ENCODE measurements at regions not wholly inside any gene's neighbourhood (a gene's known extent, or its start where the extent isn't known, plus 50 kb on each side); places are given as distances from the start of the nearest gene placed in this dataset.

GRCh38 chr13:20301403-20302071, 69.4 kb upstream of the GJB6 start:
- TF ChIP-seq CTCF (IDR thresholded peaks at IDR 0.05; ENCODE audit: borderline replicate concordance, extremely low read depth, low read length, poor library complexity, severe bottlenecking) (no peak), EZH2 (IDR thresholded peaks at IDR 0.05; ENCODE audit: borderline replicate concordance, low read depth, low read length, severe bottlenecking) (no peak)

All from DND-41 (cell line).